Hippocampal formation (tissue), 2 donors: ENCODE measurements at regions not wholly inside any gene's neighbourhood (a gene's known extent, or its start where the extent isn't known, plus 50 kb on each side); places are given as distances from the start of the nearest gene placed in this dataset.
"Not testable (repeated sequence)": the region's sequence is repeated elsewhere in the genome, so short reads cannot be mapped to it uniquely, and the experiment has no call there.

Source experiments
- DNase-seq, 2 donors: peaks; one replicate each; lab custom pipeline; 2025; lab: John Stamatoyannopoulos, UW

- DNase-seq: no peak
Observed at GRCh38 chrY:7806592-7807515, 895.3 kb upstream of the AMELY start.

GRCh38 chrY:7805624-7806023 is 894.1 kb upstream of the AMELY start:
- DNase-seq: no peak

- no peak for DNase-seq
Observed at GRCh38 chrY:7803737-7804136, 892.2 kb upstream of the AMELY start.

GRCh38 chrY:7796128-7796527 is 884.6 kb upstream of the AMELY start:
- no peak for DNase-seq

- DNase-seq: no peak
Observed at GRCh38 chrY:7794441-7794840, 882.9 kb upstream of the AMELY start.

GRCh38 chrY:7793989-7794388 is 882.4 kb upstream of the AMELY start:
- no peak for DNase-seq

- DNase-seq: no peak
Observed at GRCh38 chrY:7792431-7792830, 880.9 kb upstream of the AMELY start.

GRCh38 chrY:7781501-7781900 is 869.9 kb upstream of the AMELY start:
- no peak for DNase-seq

- not testable (repeated sequence) for DNase-seq
Observed at GRCh38 chrY:7775436-7775835, 863.9 kb upstream of the AMELY start.

- DNase-seq: no peak
Observed at GRCh38 chrY:7771771-7772170, 860.2 kb upstream of the AMELY start.

GRCh38 chrY:7769790-7770375 is 858.3 kb upstream of the AMELY start:
- DNase-seq: no peak

GRCh38 chrY:7768901-7769300 is 857.3 kb upstream of the AMELY start:
- DNase-seq: no peak

- DNase-seq: no peak
Observed at GRCh38 chrY:7753711-7754110, 842.2 kb upstream of the AMELY start.

- no peak for DNase-seq
Observed at GRCh38 chrY:7746781-7747180, 835.2 kb upstream of the AMELY start.

GRCh38 chrY:7745581-7745901 is 834.0 kb upstream of the AMELY start:
- DNase-seq: no peak

GRCh38 chrY:7744691-7745580 is 833.4 kb upstream of the AMELY start:
- no peak for DNase-seq

GRCh38 chrY:7736847-7737365 is 825.4 kb upstream of the AMELY start:
- DNase-seq: no peak

GRCh38 chrY:7731651-7732050 is 820.1 kb upstream of the AMELY start:
- no peak for DNase-seq

GRCh38 chrY:7730664-7731063 is 819.1 kb upstream of the AMELY start:
- no peak for DNase-seq

- no peak for DNase-seq
Observed at GRCh38 chrY:7730071-7730470, 818.5 kb upstream of the AMELY start.

GRCh38 chrY:7729318-7730011 is 817.9 kb upstream of the AMELY start:
- DNase-seq: no peak

GRCh38 chrY:7728935-7729317 is 817.4 kb upstream of the AMELY start:
- DNase-seq: no peak
